ENCODE measurements at regions not wholly inside any gene's neighbourhood (a gene's known extent, or its start where the extent isn't known, plus 50 kb on each side); places are given as distances from the start of the nearest gene placed in this dataset.

GRCh38 chr3:55413236-55413635 is 73.9 kb downstream of the WNT5A start:
- DNase-seq: no peak

GRCh38 chr3:55412545-55412944 is 74.6 kb downstream of the WNT5A start:
- no peak for DNase-seq

GRCh38 chr3:55409806-55410205 is 77.3 kb downstream of the WNT5A start:
- DNase-seq: no peak

GRCh38 chr3:55408193-55408826 is 78.8 kb downstream of the WNT5A start:
- DNase-seq: no peak

GRCh38 chr3:55407426-55407820 is 79.7 kb downstream of the WNT5A start:
- no peak for DNase-seq

- no peak for DNase-seq
Measured at GRCh38 chr3:55406696-55407425, 80.2 kb downstream of the WNT5A start.

GRCh38 chr3:55405436-55405835 is 81.7 kb downstream of the WNT5A start:
- no peak for DNase-seq

- no peak for DNase-seq
Measured at GRCh38 chr3:55402886-55403609, 84.1 kb downstream of the WNT5A start.

GRCh38 chr3:55380561-55380960 is 106.5 kb downstream of the WNT5A start:
- no peak for DNase-seq

- no peak for DNase-seq
Measured at GRCh38 chr3:55376753-55377347, 110.3 kb downstream of the WNT5A start.

GRCh38 chr3:55373423-55373822 is 113.7 kb downstream of the WNT5A start:
- DNase-seq: no peak

GRCh38 chr3:55370272-55370671 is 116.8 kb downstream of the WNT5A start:
- DNase-seq: no peak

GRCh38 chr3:55369141-55369847 is 117.8 kb downstream of the WNT5A start:
- DNase-seq: no peak

GRCh38 chr3:55368366-55368765 is 118.7 kb downstream of the WNT5A start:
- DNase-seq: no peak

GRCh38 chr3:55367384-55367783 is 119.7 kb downstream of the WNT5A start:
- no peak for DNase-seq

- no peak for DNase-seq
Measured at GRCh38 chr3:55364421-55364820, 122.7 kb downstream of the WNT5A start.

GRCh38 chr3:55362210-55362960 is 124.7 kb downstream of the WNT5A start:
- DNase-seq: no peak

GRCh38 chr3:55357796-55358195 is 129.3 kb downstream of the WNT5A start:
- no peak for DNase-seq

- no peak for DNase-seq
Measured at GRCh38 chr3:55352668-55353067, 134.4 kb downstream of the WNT5A start.

- no peak for DNase-seq
Measured at GRCh38 chr3:55349851-55350250, 137.3 kb downstream of the WNT5A start.

GRCh38 chr3:55343486-55344357 is 143.4 kb downstream of the WNT5A start:
- DNase-seq: no peak
